ENCODE measurements at regions not wholly inside any gene's neighbourhood (a gene's known extent, or its start where the extent isn't known, plus 50 kb on each side); places are given as distances from the start of the nearest gene placed in this dataset.

DNA sequence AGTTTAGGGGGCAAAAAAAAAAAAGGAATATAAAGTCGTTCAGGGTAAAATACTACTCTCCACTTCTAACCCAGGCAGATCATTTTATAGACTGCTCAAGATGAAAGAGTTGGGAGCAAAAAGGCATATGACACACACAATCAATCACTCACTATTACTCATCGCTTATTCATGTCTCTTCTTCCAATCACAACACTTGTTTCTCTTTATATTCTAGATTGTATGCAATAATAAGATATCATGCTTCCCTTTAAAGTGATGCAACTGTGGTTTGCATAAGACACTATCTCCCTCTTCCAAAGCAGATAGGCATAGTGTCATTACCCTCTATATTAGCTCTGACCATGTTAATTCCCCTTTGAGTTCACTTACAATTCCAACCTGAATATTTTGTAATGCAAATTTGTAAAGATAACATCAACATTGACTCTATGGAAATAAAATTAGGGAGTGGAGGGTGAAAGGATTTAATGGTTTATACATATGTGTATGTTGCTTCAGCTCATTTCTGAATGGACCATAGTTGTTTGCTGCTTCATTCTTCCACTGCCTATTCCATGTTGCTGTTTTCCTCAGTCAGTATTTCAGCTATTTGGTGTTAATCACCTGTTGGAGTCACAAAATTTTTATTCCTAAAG lies 154.9 kb upstream of the EPHA5 start:
- TF ChIP-seq POLR2A (IDR thresholded peaks at IDR 0.05; ENCODE audit: low read depth, low read length) = no peak
- no peak for TF ChIP-seq POLR2AphosphoS5 (IDR thresholded peaks at IDR 0.05; ENCODE audit: insufficient read depth, low read depth, low read length)
- TF ChIP-seq, protein P1, sequence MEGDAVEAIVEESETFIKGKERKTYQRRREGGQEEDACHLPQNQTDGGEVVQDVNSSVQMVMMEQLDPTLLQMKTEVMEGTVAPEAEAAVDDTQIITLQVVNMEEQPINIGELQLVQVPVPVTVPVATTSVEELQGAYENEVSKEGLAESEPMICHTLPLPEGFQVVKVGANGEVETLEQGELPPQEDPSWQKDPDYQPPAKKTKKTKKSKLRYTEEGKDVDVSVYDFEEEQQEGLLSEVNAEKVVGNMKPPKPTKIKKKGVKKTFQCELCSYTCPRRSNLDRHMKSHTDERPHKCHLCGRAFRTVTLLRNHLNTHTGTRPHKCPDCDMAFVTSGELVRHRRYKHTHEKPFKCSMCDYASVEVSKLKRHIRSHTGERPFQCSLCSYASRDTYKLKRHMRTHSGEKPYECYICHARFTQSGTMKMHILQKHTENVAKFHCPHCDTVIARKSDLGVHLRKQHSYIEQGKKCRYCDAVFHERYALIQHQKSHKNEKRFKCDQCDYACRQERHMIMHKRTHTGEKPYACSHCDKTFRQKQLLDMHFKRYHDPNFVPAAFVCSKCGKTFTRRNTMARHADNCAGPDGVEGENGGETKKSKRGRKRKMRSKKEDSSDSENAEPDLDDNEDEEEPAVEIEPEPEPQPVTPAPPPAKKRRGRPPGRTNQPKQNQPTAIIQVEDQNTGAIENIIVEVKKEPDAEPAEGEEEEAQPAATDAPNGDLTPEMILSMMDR (IDR thresholded peaks at IDR 0.05; ENCODE audit: extremely low read depth in 1 of 2, insufficient read depth in 1 of 2, low read depth in 1 of 2, low read length in 2 of 2) = no peak
- TF ChIP-seq EZH2 (IDR thresholded peaks at IDR 0.05; ENCODE audit: borderline replicate concordance, low read depth, low read length, severe bottlenecking) = no peak
- no peak for TF ChIP-seq JUN (IDR thresholded peaks at IDR 0.05; ENCODE audit: borderline replicate concordance, insufficient read depth, insufficient read length, low read depth)
- TF ChIP-seq, protein P2, sequence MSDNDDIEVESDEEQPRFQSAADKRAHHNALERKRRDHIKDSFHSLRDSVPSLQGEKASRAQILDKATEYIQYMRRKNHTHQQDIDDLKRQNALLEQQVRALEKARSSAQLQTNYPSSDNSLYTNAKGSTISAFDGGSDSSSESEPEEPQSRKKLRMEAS (IDR thresholded peaks at IDR 0.05; ENCODE audit: insufficient read depth, insufficient read length) = no peak
- TF ChIP-seq MYC (IDR thresholded peaks at IDR 0.05; ENCODE audit: low read depth, low read length) = no peak

All from endothelial cell of umbilical vein (primary cell).